OCI-LY7 (cell line): ENCODE measurements at regions not wholly inside any gene's neighbourhood (a gene's known extent, or its start where the extent isn't known, plus 50 kb on each side); places are given as distances from the start of the nearest gene placed in this dataset.

Experiments
- BruUV-seq: library from RNA; stranded (reverse); fragments of 400-500 nt; replicated peaks from 2 replicates; lab custom pipeline; 2021; lab: Mats Ljungman, UMichigan
- CTCF ChIA-PET: fragments of 300-600 bp; sonication (Branson Sonifier 250); formaldehyde crosslinking; loops from one replicate; lab custom pipeline; 2022; ENCODE audit warnings: antibody characterized with exemption; ENCODE audit not compliant: unreplicated experiment; lab: Charles Lee
- POLR2A ChIA-PET: fragments of 300-600 bp; sonication (Branson Sonifier 250); formaldehyde crosslinking; loops from one replicate; lab custom pipeline; 2022; ENCODE audit warnings: antibody characterized with exemption; lab: Charles Lee
- DNase-seq: peaks from one replicate; pipeline ENCODE4 v3.0.0-alpha.2; 2015; ENCODE audit warnings: low spot score
- H2AFZ ChIP-seq: fragments of 200-600 bp; sonication (generic), shearing (Covaris generic); 2 replicates; pipeline ENCODE4 v1.6.1; 2014; ENCODE audit warnings: mild to moderate bottlenecking, antibody characterized with exemption, low read length, moderate library complexity
- H3K27ac ChIP-seq: fragments of 200-600 bp; sonication (generic); 2 replicates; pipeline ENCODE4 v1.5.1; 2014; ENCODE audit warnings: mixed run types, low read depth, mild to moderate bottlenecking, moderate library complexity, low read length, inconsistent platforms; ENCODE audit not compliant: poor library complexity, severe bottlenecking
- H3K36me3 ChIP-seq: fragments of 200-600 bp; sonication (generic); 2 replicates; pipeline ENCODE4 v1.6.1; 2014; ENCODE audit warnings: mild to moderate bottlenecking, antibody characterized with exemption, low read length, moderate library complexity, mixed read lengths; ENCODE audit not compliant: insufficient read depth
- H3K4me1 ChIP-seq: fragments of 200-600 bp; sonication (generic); 2 replicates; pipeline ENCODE4 v1.5.1; 2014; ENCODE audit warnings: mild to moderate bottlenecking, low read length; ENCODE audit not compliant: insufficient read depth, poor library complexity, severe bottlenecking
- H3K4me2 ChIP-seq: fragments of 200-600 bp; sonication (generic); 2 replicates; pipeline ENCODE4 v1.6.1; 2014; ENCODE audit warnings: mild to moderate bottlenecking, low read length
- H3K4me3 ChIP-seq: fragments of 200-600 bp; sonication (generic); 2 replicates; pipeline ENCODE4 v1.5.1; 2014; ENCODE audit warnings: mild to moderate bottlenecking, low read depth, low read length; ENCODE audit not compliant: poor library complexity, severe bottlenecking
- H3K79me2 ChIP-seq: fragments of 200-600 bp; sonication (generic); 2 replicates; pipeline ENCODE4 v1.6.1; 2016; ENCODE audit warnings: low read depth, mild to moderate bottlenecking, low read length, moderate library complexity, mixed read lengths; ENCODE audit not compliant: insufficient read depth
- H3K9me2 ChIP-seq: fragments of 200-600 bp; sonication (generic); 2 replicates; pipeline ENCODE4 v1.6.1; 2016; ENCODE audit warnings: mild to moderate bottlenecking, low read length, mixed read lengths; ENCODE audit not compliant: insufficient read depth
- H3K9me3 ChIP-seq: fragments of 200-600 bp; sonication (generic); 2 replicates; pipeline ENCODE4 v1.6.1; 2014; ENCODE audit warnings: mild to moderate bottlenecking, mixed run types, low read length, mixed read lengths
- H4K20me1 ChIP-seq: fragments of 200-600 bp; sonication (generic); 2 replicates; pipeline ENCODE4 v1.6.1; 2014; ENCODE audit warnings: mild to moderate bottlenecking, antibody characterized with exemption, low read length, moderate library complexity, mixed read lengths; ENCODE audit not compliant: insufficient read depth
- EZH2phosphoT487 ChIP-seq: fragments of 200-600 bp; sonication (generic); IDR thresholded peaks from 2 replicates; pipeline ENCODE4 v1.6.1; 2018; ENCODE audit warnings: low read depth, borderline replicate concordance, mild to moderate bottlenecking, mixed run types, antibody characterized with exemption, low read length, moderate library complexity, mixed read lengths
- intact Hi-C: fragments of 100-400 bp; cut with micrococcal nuclease; formaldehyde crosslinking; loops from one replicate; pipeline ENCODE4 v1.10.0; 2022; ENCODE audit not compliant: unreplicated experiment
- TF ChIP-seq, protein P1 (sequence below): fragments of 200-600 bp; sonication (generic); conservative IDR thresholded peaks from 2 replicates; pipeline ENCODE4 v1.5.1; 2014; ENCODE audit warnings: mild to moderate bottlenecking, antibody characterized with exemption, low read length, moderate library complexity, mixed read lengths

GRCh38 chr9:135251996-135252760, 164.7 kb downstream of the OLFM1 start:
- H3K4me2 ChIP-seq, result no peak overlapping the region
- no peak overlapping the region for H3K27ac ChIP-seq
- H3K4me1 ChIP-seq, result no peaks in the 10 kb centered on the region
- DNase-seq, result no peak
- ChIA-PET POLR2A (no interaction called here), CTCF (no interaction called here)
- no peaks in the 10 kb centered on the region for H3K36me3 ChIP-seq
- H3K9me2 ChIP-seq, result no peaks in the 10 kb centered on the region
- no peaks in the 10 kb centered on the region for H4K20me1 ChIP-seq
- H2AFZ ChIP-seq, result no peak overlapping the region
- H3K9me3 ChIP-seq, result no peaks in the 10 kb centered on the region
- no peak for TF ChIP-seq EZH2phosphoT487
- TF ChIP-seq, protein P1, sequence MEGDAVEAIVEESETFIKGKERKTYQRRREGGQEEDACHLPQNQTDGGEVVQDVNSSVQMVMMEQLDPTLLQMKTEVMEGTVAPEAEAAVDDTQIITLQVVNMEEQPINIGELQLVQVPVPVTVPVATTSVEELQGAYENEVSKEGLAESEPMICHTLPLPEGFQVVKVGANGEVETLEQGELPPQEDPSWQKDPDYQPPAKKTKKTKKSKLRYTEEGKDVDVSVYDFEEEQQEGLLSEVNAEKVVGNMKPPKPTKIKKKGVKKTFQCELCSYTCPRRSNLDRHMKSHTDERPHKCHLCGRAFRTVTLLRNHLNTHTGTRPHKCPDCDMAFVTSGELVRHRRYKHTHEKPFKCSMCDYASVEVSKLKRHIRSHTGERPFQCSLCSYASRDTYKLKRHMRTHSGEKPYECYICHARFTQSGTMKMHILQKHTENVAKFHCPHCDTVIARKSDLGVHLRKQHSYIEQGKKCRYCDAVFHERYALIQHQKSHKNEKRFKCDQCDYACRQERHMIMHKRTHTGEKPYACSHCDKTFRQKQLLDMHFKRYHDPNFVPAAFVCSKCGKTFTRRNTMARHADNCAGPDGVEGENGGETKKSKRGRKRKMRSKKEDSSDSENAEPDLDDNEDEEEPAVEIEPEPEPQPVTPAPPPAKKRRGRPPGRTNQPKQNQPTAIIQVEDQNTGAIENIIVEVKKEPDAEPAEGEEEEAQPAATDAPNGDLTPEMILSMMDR, result no peak
- no peak overlapping the region for H3K4me3 ChIP-seq
- intact Hi-C loops, result no loop called here
- BruUV-seq, result no TSS peak
- H3K79me2 ChIP-seq, result no peaks in the 10 kb centered on the region

- H3K4me3 ChIP-seq, result no peak overlapping the region
- H3K79me2 ChIP-seq, result no peaks in the 10 kb centered on the region
- intact Hi-C loops, result no loop called here
- ChIA-PET CTCF (no interaction called here), POLR2A (no interaction called here)
- H3K4me2 ChIP-seq, result no peak overlapping the region
- H3K9me2 ChIP-seq, result no peaks in the 10 kb centered on the region
- DNase-seq, result no peak
- TF ChIP-seq EZH2phosphoT487, result no peak
- TF ChIP-seq, protein P1, result no peak
- BruUV-seq, result no TSS peak
- no peaks in the 10 kb centered on the region for H3K4me1 ChIP-seq
- no peaks in the 10 kb centered on the region for H3K9me3 ChIP-seq
- no peak overlapping the region for H3K27ac ChIP-seq
- no peaks in the 10 kb centered on the region for H4K20me1 ChIP-seq
- no peaks in the 10 kb centered on the region for H3K36me3 ChIP-seq
- no peak overlapping the region for H2AFZ ChIP-seq
Observed at GRCh38 chr9:135252980-135253304, 165.5 kb downstream of the OLFM1 start.

DNA sequence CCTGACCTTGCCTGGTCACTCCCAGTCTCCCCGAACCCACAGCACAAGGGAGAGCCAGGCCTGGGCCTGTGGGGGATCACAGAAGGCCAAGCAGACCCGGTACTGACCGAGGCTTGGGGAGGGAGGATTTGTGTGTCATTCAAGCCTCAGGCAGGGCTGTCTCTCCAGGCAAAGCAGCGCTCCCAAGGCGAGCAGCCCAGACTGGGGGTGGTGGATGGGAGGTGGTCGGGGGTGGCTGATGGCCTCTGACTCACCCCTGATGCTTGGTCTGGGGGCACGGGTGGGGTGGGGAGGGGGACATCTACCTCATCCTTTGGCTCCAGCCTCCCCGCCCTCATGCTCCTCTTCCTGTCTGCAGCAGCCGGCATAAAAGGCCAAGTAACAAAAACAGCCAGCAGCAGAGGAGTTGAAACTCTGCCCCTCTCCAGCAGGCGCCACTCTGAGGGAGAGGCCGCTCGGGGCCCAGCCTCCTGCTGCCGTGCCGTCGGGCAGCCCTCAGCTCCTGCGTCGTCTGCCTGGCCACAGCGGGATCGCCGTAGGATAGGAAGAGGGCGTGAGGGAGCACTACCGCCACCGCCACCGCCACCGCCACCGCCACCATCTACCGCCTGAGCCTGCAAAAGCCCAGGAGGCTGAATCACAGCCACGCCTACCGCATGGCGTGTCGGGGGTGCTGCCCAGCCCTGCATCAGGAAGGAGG, 166.0 kb downstream of the OLFM1 start:
- ChIA-PET CTCF (no interaction called here), POLR2A (no interaction called here)
- no TSS peak for BruUV-seq
- DNase-seq, result no peak
- Histone ChIP-seq H3K36me3 (no peaks in the 10 kb centered on the region), H3K4me1 (no peaks in the 10 kb centered on the region), H3K4me2 (no peak overlapping the region), H3K27ac (no peak overlapping the region), H2AFZ (no peak overlapping the region), H3K9me2 (no peaks in the 10 kb centered on the region), H4K20me1 (no peaks in the 10 kb centered on the region), H3K9me3 (no peaks in the 10 kb centered on the region), H3K79me2 (no peaks in the 10 kb centered on the region), H3K4me3 (no peak overlapping the region)
- intact Hi-C loops, result no loop called here
- no peak for TF ChIP-seq EZH2phosphoT487
- TF ChIP-seq, protein P1, result no peak
